Stomach (tissue), 8 donors: ENCODE measurements at regions not wholly inside any gene's neighbourhood (a gene's known extent, or its start where the extent isn't known, plus 50 kb on each side); places are given as distances from the start of the nearest gene placed in this dataset.

ENCODE experiments used
- DNase-seq, 2 donors: peaks; one replicate each; pipeline versions ENCODE4 v3.0.0 to v3.0.0-alpha.2; 2013 to 2019
- H3K27ac ChIP-seq, 5 donors: fragments of 200-600 bp in 4 of 5; sonication (generic) in 4 of 5; one replicate each; pipeline ENCODE4 v1.5.1; 2013 to 2019; ENCODE audit warnings: mild to moderate bottlenecking in 1 of 5, moderate library complexity in 1 of 5
- H3K27me3 ChIP-seq, 3 donors: fragments of 200-600 bp; sonication (generic); one replicate each; pipeline ENCODE4 v1.5.1; 2017 to 2019; ENCODE audit warnings: mixed run types in 1 of 3
- H3K36me3 ChIP-seq, 4 donors: fragments of 200-600 bp; sonication (generic); 1 replicate in 3 of 4; 2 replicates in 1 of 4; pipeline ENCODE4 v1.5.1; 2016 to 2019
- H3K4me1 ChIP-seq, 4 donors: fragments of 200-600 bp; sonication (generic); one replicate each; pipeline ENCODE4 v1.5.1; 2016 to 2019
- H3K4me3 ChIP-seq, 4 donors: fragments of 200-600 bp; sonication (generic) in 3 of 4; one replicate each; pipeline ENCODE4 v1.5.1; 2016 to 2019; ENCODE audit warnings: mild to moderate bottlenecking in 1 of 4
- H3K9me3 ChIP-seq, 4 donors: fragments of 200-600 bp; sonication (generic); one replicate each; pipeline ENCODE4 v1.5.1; 2016 to 2019
- EP300 ChIP-seq: sonication (generic); formaldehyde crosslinking; IDR thresholded peaks from one replicate; pipeline ENCODE4 v1.6.1; 2017; ENCODE audit warnings: antibody characterized with exemption
- POLR2A ChIP-seq, 4 donors: fragments of 450-650 bp; IDR thresholded peaks; one replicate each; pipeline ENCODE4 v1.6.1; 2016; ENCODE audit warnings: antibody characterized with exemption in 4 of 4, control low read depth in 2 of 4, mild to moderate bottlenecking in 1 of 4, moderate library complexity in 1 of 4
- POLR2AphosphoS5 ChIP-seq, 3 donors: sonication (generic); formaldehyde crosslinking; IDR thresholded peaks; one replicate each; pipeline ENCODE4 v1.6.1; 2016; ENCODE audit warnings: antibody characterized with exemption in 3 of 3
- WGBS, 5 donors: extraction: QIAGEN DNeasy Blood & Tissue Kit in 3 of 5; methylation state at CpG; one replicate each; pipeline versions ENCODE4 v1.1.5 to v1.1.7; 2013 to 2018; 5-methylcytosine and 5-hydroxymethylcytosine counted together
- intact Hi-C: fragments of 100-400 bp; cut with DNase I; formaldehyde crosslinking; loops from one replicate; pipeline ENCODE4 v1.15.1; 2023; ENCODE audit warnings: low total_unique reads
- TF ChIP-seq, protein P1 (sequence below), 7 experiments: fragments of 450-650 bp in 4 of 7; fragments of 200-600 bp in 3 of 7; sonication (generic) in 3 of 7; IDR thresholded peaks; one replicate each; pipeline ENCODE4 v1.5.1; 2016 to 2019; ENCODE audit warnings: antibody characterized with exemption in 7 of 7, control low read depth in 2 of 7, mild to moderate bottlenecking in 1 of 7
- donor health status: healthy with polysubstance abuse.
- donor health status: Bipolar disorder and iron deficiency.
- donor health status: healthy.

DNA sequence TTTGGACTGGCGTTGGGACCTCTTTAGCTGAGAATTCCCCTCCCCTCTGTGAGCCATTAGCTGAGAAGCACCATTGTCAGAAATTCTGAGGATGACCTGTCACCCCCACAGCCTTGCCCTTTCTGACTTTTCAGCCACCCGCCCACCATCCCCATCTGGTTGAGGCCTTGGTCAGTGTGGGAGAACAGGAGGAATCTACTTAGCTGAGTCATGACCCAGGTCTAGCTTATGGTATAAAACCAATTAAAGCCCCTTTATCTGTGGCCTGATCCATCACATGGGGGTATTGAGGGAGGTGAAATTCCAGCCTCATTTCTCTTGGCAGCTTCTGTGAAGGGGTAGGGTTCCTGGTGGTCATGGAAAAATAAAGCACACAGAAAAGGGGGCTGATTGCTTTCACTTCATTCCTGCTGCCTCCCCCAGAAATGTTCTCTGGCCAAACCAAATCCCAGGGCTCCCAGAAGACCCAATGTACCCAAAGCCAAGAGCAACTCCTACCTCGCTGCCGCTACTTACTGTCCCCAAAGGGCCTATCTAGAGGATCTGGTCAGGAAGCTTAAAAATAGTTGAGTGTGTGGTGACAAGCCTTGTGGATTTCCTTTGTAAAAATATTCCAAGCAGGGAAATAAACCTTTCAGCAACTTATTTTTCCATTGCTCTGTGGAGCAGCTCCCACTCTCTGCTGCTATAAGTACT, 174.8 kb upstream of the TNC start:
- Histone ChIP-seq H3K4me3 (no peak overlapping the region), H3K27ac (no peak overlapping the region), H3K36me3 (no peaks in the 10 kb centered on the region), H3K27me3 (no peaks in the 10 kb centered on the region), H3K9me3 (no peaks in the 10 kb centered on the region), H3K4me1 (peaks cover 0 to 29% (median 14%) of the 10 kb centered on the region in 4 donors)
- intact Hi-C loops, result no loop called here
- no peak for TF ChIP-seq EP300
- TF ChIP-seq, protein P1, sequence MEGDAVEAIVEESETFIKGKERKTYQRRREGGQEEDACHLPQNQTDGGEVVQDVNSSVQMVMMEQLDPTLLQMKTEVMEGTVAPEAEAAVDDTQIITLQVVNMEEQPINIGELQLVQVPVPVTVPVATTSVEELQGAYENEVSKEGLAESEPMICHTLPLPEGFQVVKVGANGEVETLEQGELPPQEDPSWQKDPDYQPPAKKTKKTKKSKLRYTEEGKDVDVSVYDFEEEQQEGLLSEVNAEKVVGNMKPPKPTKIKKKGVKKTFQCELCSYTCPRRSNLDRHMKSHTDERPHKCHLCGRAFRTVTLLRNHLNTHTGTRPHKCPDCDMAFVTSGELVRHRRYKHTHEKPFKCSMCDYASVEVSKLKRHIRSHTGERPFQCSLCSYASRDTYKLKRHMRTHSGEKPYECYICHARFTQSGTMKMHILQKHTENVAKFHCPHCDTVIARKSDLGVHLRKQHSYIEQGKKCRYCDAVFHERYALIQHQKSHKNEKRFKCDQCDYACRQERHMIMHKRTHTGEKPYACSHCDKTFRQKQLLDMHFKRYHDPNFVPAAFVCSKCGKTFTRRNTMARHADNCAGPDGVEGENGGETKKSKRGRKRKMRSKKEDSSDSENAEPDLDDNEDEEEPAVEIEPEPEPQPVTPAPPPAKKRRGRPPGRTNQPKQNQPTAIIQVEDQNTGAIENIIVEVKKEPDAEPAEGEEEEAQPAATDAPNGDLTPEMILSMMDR (IDR thresholded peaks at IDR 0.05), result no peak
- no peak for TF ChIP-seq POLR2AphosphoS5 (IDR thresholded peaks at IDR 0.05)
- no peak for TF ChIP-seq POLR2A (IDR thresholded peaks at IDR 0.05)
- WGBS, 5 donors, result 71 to 86% (median 75%) methylated on average over 4 of the region's 4 CpGs
- no peak for DNase-seq

- H3K4me3 ChIP-seq, result no peak overlapping the region
- no peak overlapping the region for H3K27ac ChIP-seq
- no peak for TF ChIP-seq POLR2A (IDR thresholded peaks at IDR 0.05)
- no peak for TF ChIP-seq EP300
- TF ChIP-seq, protein P1 (IDR thresholded peaks at IDR 0.05), result no peak
- TF ChIP-seq POLR2AphosphoS5 (IDR thresholded peaks at IDR 0.05), result no peak
- no peaks in the 10 kb centered on the region for H3K27me3 ChIP-seq
- H3K9me3 ChIP-seq, result no peaks in the 10 kb centered on the region
- DNase-seq, result no peak
- no peaks in the 10 kb centered on the region for H3K36me3 ChIP-seq
- WGBS, 5 donors, result 77 to 95% (median 86%) methylated on average over 2 of the region's 2 CpGs
- peaks cover 0 to 25% (median 13%) of the 10 kb centered on the region in 4 donors for H3K4me1 ChIP-seq
- intact Hi-C loops, result no loop called here
Measured at GRCh38 chr9:115295734-115296133, 177.8 kb upstream of the TNC start.

DNA sequence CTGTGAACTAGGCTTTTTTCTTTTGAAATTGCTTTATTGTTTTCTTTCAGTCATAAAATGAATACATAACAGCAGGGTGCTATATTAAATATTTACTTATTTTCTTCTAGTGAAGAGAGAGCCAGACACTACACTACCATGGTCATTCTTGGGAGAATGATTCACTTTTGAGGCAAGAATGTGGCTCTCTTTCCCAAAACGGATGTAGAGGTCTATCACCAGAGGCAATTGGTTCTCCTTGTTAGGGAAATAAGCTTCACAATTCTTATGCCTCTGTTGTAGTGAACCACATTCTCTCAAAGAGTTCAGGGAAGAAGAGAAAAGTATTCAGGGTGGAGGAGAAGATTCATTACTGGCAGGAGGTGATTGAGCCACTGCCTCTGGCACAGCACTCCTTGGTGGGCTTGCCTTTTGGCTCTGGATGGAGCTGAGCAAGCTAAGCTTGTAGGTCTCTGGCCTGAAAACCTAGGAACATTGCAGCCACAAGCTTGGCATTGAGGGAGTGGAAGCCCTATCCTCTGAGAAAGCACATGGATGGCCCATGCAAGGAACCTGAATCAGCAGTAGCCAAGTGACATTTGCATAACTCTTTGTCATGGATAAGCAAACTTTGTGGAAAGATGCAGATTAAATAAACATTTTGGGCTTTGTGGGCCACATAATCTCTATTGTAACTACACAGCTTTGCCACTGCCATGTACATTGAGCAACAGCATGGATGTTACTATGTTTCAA, 179.0 kb upstream of the TNC start:
- no peaks in the 10 kb centered on the region for H3K9me3 ChIP-seq
- WGBS, 5 donors, result 70 to 93% (median 75%) methylated on average over 1 of the region's 1 CpG
- no peak overlapping the region for H3K4me3 ChIP-seq
- peaks cover 0 to 13% (median 8%) of the 10 kb centered on the region in 4 donors for H3K4me1 ChIP-seq
- H3K36me3 ChIP-seq, result no peaks in the 10 kb centered on the region
- H3K27me3 ChIP-seq, result no peaks in the 10 kb centered on the region
- TF ChIP-seq, protein P1 (IDR thresholded peaks at IDR 0.05), result no peak
- no peak for TF ChIP-seq POLR2AphosphoS5 (IDR thresholded peaks at IDR 0.05)
- no peak for TF ChIP-seq EP300
- no peak for DNase-seq
- intact Hi-C loops, result no loop called here
- no peak overlapping the region for H3K27ac ChIP-seq

DNA sequence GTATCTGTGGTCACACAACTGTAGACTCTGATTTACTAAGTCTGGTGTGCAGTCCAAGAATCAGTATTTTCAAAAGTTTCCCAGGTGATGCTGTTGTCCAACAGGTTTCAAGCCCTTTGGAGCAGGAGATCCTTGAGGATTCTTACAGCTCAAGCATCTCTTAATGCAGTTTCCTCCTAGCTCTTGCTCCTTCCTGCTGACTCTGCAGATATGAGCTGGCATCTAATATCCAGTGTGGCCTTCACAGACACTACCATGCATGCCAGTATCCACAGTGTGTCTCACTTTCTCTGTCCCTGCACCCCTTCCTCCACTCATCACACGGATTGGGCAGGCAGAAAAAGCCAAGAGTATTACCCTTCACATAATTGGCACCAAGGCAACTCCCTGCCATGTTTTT, 182.2 kb upstream of the TNC start:
- no peak overlapping the region for H3K4me3 ChIP-seq
- 76 to 100% (median 79%) methylated on average over 1 of the region's 1 CpG for WGBS, 5 donors
- DNase-seq, result no peak
- TF ChIP-seq, protein P1 (IDR thresholded peaks at IDR 0.05), result no peak
- TF ChIP-seq POLR2A (IDR thresholded peaks at IDR 0.05), result no peak
- no peak for TF ChIP-seq POLR2AphosphoS5 (IDR thresholded peaks at IDR 0.05)
- no peak for TF ChIP-seq EP300
- intact Hi-C loops, result no loop called here
- no peaks in the 10 kb centered on the region for H3K27me3 ChIP-seq
- no peaks in the 10 kb centered on the region for H3K9me3 ChIP-seq
- no peaks in the 10 kb centered on the region for H3K36me3 ChIP-seq
- no peak overlapping the region for H3K27ac ChIP-seq
- no peaks in the 10 kb centered on the region for H3K4me1 ChIP-seq
